Neural cell (in vitro differentiated cells): ENCODE measurements at regions not wholly inside any gene's neighbourhood (a gene's known extent, or its start where the extent isn't known, plus 50 kb on each side); places are given as distances from the start of the nearest gene placed in this dataset.

Experiments
- H2AFZ ChIP-seq: fragments of 200-600, 300-800 bp; sonication (generic), shearing (Covaris generic); 2 replicates; pipeline ENCODE4 v1.6.0; 2014; ENCODE audit warnings: low read depth, mild to moderate bottlenecking, antibody characterized with exemption, low read length, moderate library complexity
- H3F3A ChIP-seq: fragments of 200-600 bp; shearing (Covaris generic); 2 replicates; pipeline ENCODE4 v1.6.1; 2016; ENCODE audit warnings: mild to moderate bottlenecking, moderate library complexity, mixed read lengths, antibody characterized with exemption, low read length; ENCODE audit not compliant: insufficient read depth, poor library complexity, severe bottlenecking
- H3K27ac ChIP-seq: fragments of 200-600, 300-800 bp; sonication (generic), shearing (Covaris generic); 2 replicates; pipeline ENCODE4 v1.5.1; 2014; ENCODE audit warnings: mild to moderate bottlenecking, low read length, moderate library complexity
- H3K27me3 ChIP-seq: fragments of 300-800, 200-600 bp; sonication (generic), shearing (Covaris generic); 2 replicates; pipeline ENCODE4 v1.6.0; 2014; ENCODE audit warnings: mild to moderate bottlenecking, low read depth, low read length, moderate library complexity; ENCODE audit not compliant: insufficient read depth
- H3K36me3 ChIP-seq: fragments of 300-800, 200-600 bp; sonication (generic), shearing (Covaris generic); 2 replicates; pipeline ENCODE4 v1.5.1; 2014; ENCODE audit warnings: mild to moderate bottlenecking, antibody characterized with exemption, low read length, moderate library complexity; ENCODE audit not compliant: insufficient read depth
- H3K4me2 ChIP-seq: fragments of 300-800, 200-600 bp; sonication (generic), shearing (Covaris generic); 2 replicates; pipeline ENCODE4 v1.6.0; 2014; ENCODE audit warnings: mild to moderate bottlenecking, low read length
- H3K4me3 ChIP-seq: fragments of 300-800, 200-600 bp; sonication (generic), shearing (Covaris generic); 2 replicates; pipeline ENCODE4 v1.5.1; 2014; ENCODE audit warnings: mild to moderate bottlenecking, low read length, moderate library complexity
- H3K79me2 ChIP-seq: fragments of 200-600 bp; shearing (Covaris generic); replicated peaks from 2 replicates; pipeline ENCODE4 v1.6.0; 2014; ENCODE audit warnings: mild to moderate bottlenecking, low read length, moderate library complexity; ENCODE audit not compliant: insufficient read depth
- H3K9ac ChIP-seq: fragments of 300-800, 200-600 bp; sonication (generic), shearing (Covaris generic); 2 replicates; pipeline ENCODE4 v1.6.1; 2016; ENCODE audit warnings: mild to moderate bottlenecking, low read length, mixed read lengths
- H3K9me2 ChIP-seq: fragments of 200-600 bp; shearing (Covaris generic); 2 replicates; pipeline ENCODE4 v1.6.1; 2016; ENCODE audit warnings: mild to moderate bottlenecking, low read length, mixed read lengths; ENCODE audit not compliant: insufficient read depth
- H3K9me3 ChIP-seq: fragments of 200-600, 300-800 bp; sonication (generic), shearing (Covaris generic); 2 replicates; pipeline ENCODE4 v1.6.1; 2016; ENCODE audit warnings: mild to moderate bottlenecking, mixed run types, low read length, moderate library complexity, mixed read lengths
- H4K20me1 ChIP-seq: fragments of 200-600 bp; shearing (Covaris generic); 2 replicates; pipeline ENCODE4 v1.6.1; 2016; ENCODE audit warnings: mild to moderate bottlenecking, mixed run types; ENCODE audit not compliant: insufficient read depth
- MXI1 ChIP-seq: fragments of 450-650 bp; conservative IDR thresholded peaks from 2 replicates; pipeline ENCODE4 v1.6.1; 2014; ENCODE audit warnings: antibody characterized with exemption, mild to moderate bottlenecking; ENCODE audit not compliant: poor library complexity, severe bottlenecking
- POLR2AphosphoS5 ChIP-seq: IDR thresholded peaks from 2 replicates; pipeline ENCODE4 v1.6.1; 2012
- REST ChIP-seq: IDR thresholded peaks from 2 replicates; pipeline ENCODE4 v1.6.1; 2012; ENCODE audit warnings: borderline replicate concordance
- TAF1 ChIP-seq: IDR thresholded peaks from 2 replicates; pipeline ENCODE4 v1.6.1; 2012; ENCODE audit warnings: low read depth

- H3F3A ChIP-seq, result no peaks in the 10 kb centered on the region
- no peaks in the 10 kb centered on the region for H3K27me3 ChIP-seq
- H3K9ac ChIP-seq, result no peak overlapping the region
- H4K20me1 ChIP-seq, result no peaks in the 10 kb centered on the region
- TF ChIP-seq POLR2AphosphoS5 (no peak), REST (no peak), TAF1 (no peak), MXI1 (no peak)
- no peaks in the 10 kb centered on the region for H3K79me2 ChIP-seq
- no peak overlapping the region for H3K4me3 ChIP-seq
- H2AFZ ChIP-seq, result no peak overlapping the region
- H3K36me3 ChIP-seq, result no peaks in the 10 kb centered on the region
- no peaks in the 10 kb centered on the region for H3K9me3 ChIP-seq
- no peak overlapping the region for H3K27ac ChIP-seq
- H3K9me2 ChIP-seq, result no peaks in the 10 kb centered on the region
- H3K4me2 ChIP-seq, result no peak overlapping the region
Observed at GRCh38 chr18:72601481-72601880, 57.3 kb upstream of the CBLN2 start.
